Keratinocyte (primary cell): ENCODE measurements at regions not wholly inside any gene's neighbourhood (a gene's known extent, or its start where the extent isn't known, plus 50 kb on each side); places are given as distances from the start of the nearest gene placed in this dataset.

Source experiments
- DNase-seq: peaks from one replicate; pipeline ENCODE4 v3.0.0-alpha.2; 2011; ENCODE audit warnings: low read depth, missing footprints, low spot score
- FAIRE-seq: peaks from 2 replicates; lab custom pipeline; 2011; peaks lifted over from hg19 to GRCh38; lab: Jason Lieb, UNC
- H2AFZ ChIP-seq: 2 replicates; pipeline ENCODE4 v1.6.0; 2012; ENCODE audit warnings: low read length, control low read depth, inconsistent platforms; ENCODE audit not compliant: control insufficient read depth
- H3K27ac ChIP-seq: 2 replicates; pipeline ENCODE4 v1.5.1; 2011; ENCODE audit warnings: low read length; ENCODE audit not compliant: control insufficient read depth, insufficient read depth
- H3K27me3 ChIP-seq: 3 replicates; pipeline ENCODE4 v1.6.0; 2011; ENCODE audit warnings: low read length; ENCODE audit not compliant: control insufficient read depth, insufficient read depth; ENCODE audit errors: extremely low read depth
- H3K36me3 ChIP-seq, 2 experiments: 2 replicates in 1 of 2; 3 replicates in 1 of 2; pipeline ENCODE4 v1.5.1; 2011; ENCODE audit warnings: low read length in 2 of 2, mild to moderate bottlenecking in 1 of 2; ENCODE audit not compliant: control insufficient read depth in 2 of 2, insufficient read depth in 2 of 2; ENCODE audit errors: extremely low read depth in 1 of 2
- H3K4me1 ChIP-seq: 3 replicates; pipeline ENCODE4 v1.5.1; 2011; ENCODE audit warnings: low read length; ENCODE audit not compliant: control insufficient read depth, insufficient read depth; ENCODE audit errors: extremely low read depth
- H3K4me2 ChIP-seq: 3 replicates; pipeline ENCODE4 v1.6.0; 2011; ENCODE audit warnings: low read depth, low read length; ENCODE audit not compliant: control insufficient read depth, insufficient read depth; ENCODE audit errors: extremely low read depth
- H3K4me3 ChIP-seq, 3 experiments: fragments of 200-600 bp in 1 of 3; sonication (generic) in 1 of 3; 2 replicates in 2 of 3; 3 replicates in 1 of 3; pipeline ENCODE4 v1.5.1; 2011 to 2016; ENCODE audit warnings: low read length in 3 of 3, mild to moderate bottlenecking in 3 of 3, control low read depth in 2 of 3, inconsistent platforms in 1 of 3, low read depth in 1 of 3, mixed read lengths in 1 of 3, mixed run types in 1 of 3, moderate library complexity in 1 of 3; ENCODE audit not compliant: control insufficient read depth in 2 of 3, insufficient read depth in 2 of 3; ENCODE audit errors: extremely low read depth in 1 of 3
- H3K79me2 ChIP-seq: 2 replicates; pipeline ENCODE4 v1.6.0; 2012; ENCODE audit warnings: low read length; ENCODE audit not compliant: control insufficient read depth, insufficient read depth
- H3K9ac ChIP-seq: 3 replicates; pipeline ENCODE4 v1.6.0; 2011; ENCODE audit warnings: low read length; ENCODE audit not compliant: control insufficient read depth, insufficient read depth; ENCODE audit errors: extremely low read depth
- H3K9me1 ChIP-seq: 3 replicates; pipeline ENCODE4 v1.6.0; 2011; ENCODE audit warnings: low read length; ENCODE audit not compliant: control insufficient read depth, insufficient read depth; ENCODE audit errors: extremely low read depth
- H3K9me3 ChIP-seq: 2 replicates; pipeline ENCODE4 v1.5.1; 2012; ENCODE audit warnings: low read depth, low read length; ENCODE audit not compliant: control insufficient read depth
- H4K20me1 ChIP-seq: 3 replicates; pipeline ENCODE4 v1.6.0; 2011; ENCODE audit warnings: low read length; ENCODE audit not compliant: control insufficient read depth, insufficient read depth; ENCODE audit errors: extremely low read depth
- EZH2 ChIP-seq: IDR thresholded peaks from one replicate; pipeline ENCODE4 v1.6.1; 2012; ENCODE audit warnings: inconsistent platforms, mild to moderate bottlenecking, low read length, moderate library complexity
- dilution Hi-C: fragments of 300-500 bp; cut with MboI; formaldehyde crosslinking; loops from one replicate; pipeline ENCODE4 v1.7.0; 2020; ENCODE audit warnings: low sequenced_read_pairs; ENCODE audit not compliant: extremely low pct_ligation_motif_present
- TF ChIP-seq, protein P1 (sequence below), 3 experiments: IDR thresholded peaks in 1 of 3; conservative IDR thresholded peaks in 1 of 3; optimal IDR thresholded peaks in 1 of 3; 2 replicates in 2 of 3; 3 replicates in 1 of 3; pipeline versions ENCODE3 to v1.5.1; 2011; ENCODE audit warnings: low read length in 3 of 3, mild to moderate bottlenecking in 3 of 3, moderate library complexity in 2 of 3, control low read depth in 1 of 3, inconsistent platforms in 1 of 3; ENCODE audit not compliant: insufficient read depth in 2 of 3; ENCODE audit errors: extremely low read depth in 1 of 3

DNA sequence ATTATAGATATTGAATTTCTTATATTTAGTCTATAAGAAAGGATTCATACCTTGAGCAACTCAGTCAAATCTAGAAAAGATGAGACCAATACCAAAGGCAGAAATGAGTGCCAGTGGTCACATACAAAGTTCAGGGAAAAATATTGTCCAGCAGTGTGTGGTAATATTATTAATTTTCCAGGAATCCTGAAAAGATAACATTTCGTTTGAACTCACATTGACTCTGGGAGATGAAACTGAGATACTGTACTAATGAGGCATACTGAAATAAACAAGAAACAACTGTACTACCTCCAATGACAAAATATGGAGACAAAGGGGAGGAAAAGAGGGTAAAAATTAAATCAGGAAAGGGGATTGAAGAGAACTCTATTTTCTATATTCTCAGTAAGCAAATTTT lies 212.4 kb downstream of the TRAM1L1 start:
- Histone ChIP-seq H4K20me1 (no peaks in the 10 kb centered on the region), H3K9me1 (no peaks in the 10 kb centered on the region), H3K79me2 (no peaks in the 10 kb centered on the region), H2AFZ (no peak overlapping the region), H3K36me3 (no peaks in the 10 kb centered on the region), H3K9ac (no peak overlapping the region), H3K27ac (no peak overlapping the region), H3K4me2 (no peak overlapping the region), H3K27me3 (no peaks in the 10 kb centered on the region), H3K4me3 (no peak overlapping the region), H3K9me3 (no peaks in the 10 kb centered on the region), H3K4me1 (no peaks in the 10 kb centered on the region)
- dilution Hi-C loops = no loop called here
- no peak for FAIRE-seq
- no peak for DNase-seq
- no peak for TF ChIP-seq EZH2
- TF ChIP-seq, protein P1, sequence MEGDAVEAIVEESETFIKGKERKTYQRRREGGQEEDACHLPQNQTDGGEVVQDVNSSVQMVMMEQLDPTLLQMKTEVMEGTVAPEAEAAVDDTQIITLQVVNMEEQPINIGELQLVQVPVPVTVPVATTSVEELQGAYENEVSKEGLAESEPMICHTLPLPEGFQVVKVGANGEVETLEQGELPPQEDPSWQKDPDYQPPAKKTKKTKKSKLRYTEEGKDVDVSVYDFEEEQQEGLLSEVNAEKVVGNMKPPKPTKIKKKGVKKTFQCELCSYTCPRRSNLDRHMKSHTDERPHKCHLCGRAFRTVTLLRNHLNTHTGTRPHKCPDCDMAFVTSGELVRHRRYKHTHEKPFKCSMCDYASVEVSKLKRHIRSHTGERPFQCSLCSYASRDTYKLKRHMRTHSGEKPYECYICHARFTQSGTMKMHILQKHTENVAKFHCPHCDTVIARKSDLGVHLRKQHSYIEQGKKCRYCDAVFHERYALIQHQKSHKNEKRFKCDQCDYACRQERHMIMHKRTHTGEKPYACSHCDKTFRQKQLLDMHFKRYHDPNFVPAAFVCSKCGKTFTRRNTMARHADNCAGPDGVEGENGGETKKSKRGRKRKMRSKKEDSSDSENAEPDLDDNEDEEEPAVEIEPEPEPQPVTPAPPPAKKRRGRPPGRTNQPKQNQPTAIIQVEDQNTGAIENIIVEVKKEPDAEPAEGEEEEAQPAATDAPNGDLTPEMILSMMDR (optimal IDR thresholded peaks at IDR 0.05 in 1 of 3, IDR thresholded peaks at IDR 0.05 in 1 of 3, conservative IDR thresholded peaks at IDR 0.05 in 1 of 3; ENCODE audit: extremely low read depth in 1 of 3, insufficient read depth in 2 of 3, low read length in 3 of 3) = no peak

DNA sequence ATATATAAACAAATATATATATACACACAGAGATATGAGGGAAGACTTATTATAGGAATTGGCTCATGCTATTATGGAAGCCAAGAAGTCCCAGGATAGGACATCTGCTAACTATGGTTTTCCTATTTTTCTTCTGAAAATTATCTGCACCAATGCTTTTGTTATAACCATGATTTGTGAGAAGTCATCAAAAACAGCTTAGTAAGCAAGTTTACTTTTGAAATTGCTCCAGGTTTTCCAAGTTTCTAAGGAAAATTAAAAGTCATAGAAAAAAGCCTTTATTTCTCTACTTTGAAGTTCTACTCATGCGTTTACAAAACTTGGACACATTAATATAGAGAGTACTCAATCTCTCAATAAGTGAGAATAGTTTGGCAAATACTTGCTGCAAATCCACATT lies 213.1 kb downstream of the TRAM1L1 start:
- Histone ChIP-seq H3K9me3 (no peaks in the 10 kb centered on the region), H3K9ac (no peak overlapping the region), H3K27ac (no peak overlapping the region), H3K4me3 (no peak overlapping the region), H3K27me3 (no peaks in the 10 kb centered on the region), H3K36me3 (no peaks in the 10 kb centered on the region), H3K4me1 (no peaks in the 10 kb centered on the region), H3K79me2 (no peaks in the 10 kb centered on the region), H2AFZ (no peak overlapping the region), H4K20me1 (no peaks in the 10 kb centered on the region), H3K9me1 (no peaks in the 10 kb centered on the region), H3K4me2 (no peak overlapping the region)
- dilution Hi-C loops = no loop called here
- TF ChIP-seq, protein P1 (optimal IDR thresholded peaks at IDR 0.05 in 1 of 3, IDR thresholded peaks at IDR 0.05 in 1 of 3, conservative IDR thresholded peaks at IDR 0.05 in 1 of 3; ENCODE audit: extremely low read depth in 1 of 3, insufficient read depth in 2 of 3, low read length in 3 of 3) = no peak
- TF ChIP-seq EZH2 = no peak
- no peak for DNase-seq
- no peak for FAIRE-seq
